GM19463 (cell line): ENCODE measurements at regions not wholly inside any gene's neighbourhood (a gene's known extent, or its start where the extent isn't known, plus 50 kb on each side); places are given as distances from the start of the nearest gene placed in this dataset.
"Not testable (repeated sequence)": the region's sequence is repeated elsewhere in the genome, so short reads cannot be mapped to it uniquely, and the experiment has no call there.

Experiments used
- ATAC-seq: cut with Tn5 transposase; IDR thresholded peaks from one replicate; pipeline ENCODE4 v1.9.1; 2021; ENCODE audit warnings: mild to moderate bottlenecking, moderate library complexity; ENCODE audit not compliant: unreplicated experiment

- no peak for ATAC-seq
Measured at GRCh38 chr20:48339190-48339985, 488.4 kb downstream of the PREX1 start.

- ATAC-seq: no peak
Measured at GRCh38 chr20:48338717-48339116, 489.1 kb downstream of the PREX1 start.

- no peak for ATAC-seq
Measured at GRCh38 chr20:48336597-48336996, 491.2 kb downstream of the PREX1 start.

GRCh38 chr20:48335308-48336050 is 492.3 kb downstream of the PREX1 start:
- ATAC-seq: no peak

GRCh38 chr20:48333707-48334106 is 494.1 kb downstream of the PREX1 start:
- ATAC-seq: no peak

- no peak for ATAC-seq
Measured at GRCh38 chr20:48332555-48332954, 495.2 kb downstream of the PREX1 start.

GRCh38 chr20:48331518-48332286 is 496.1 kb downstream of the PREX1 start:
- ATAC-seq: no peak

- no peak for ATAC-seq
Measured at GRCh38 chr20:48329676-48330664, 497.8 kb downstream of the PREX1 start.

GRCh38 chr20:48329031-48329615 is 498.7 kb downstream of the PREX1 start:
- ATAC-seq: no peak

- not testable (repeated sequence) for ATAC-seq
Measured at GRCh38 chr20:48327848-48328247, 500.0 kb downstream of the PREX1 start.

GRCh38 chr20:48326868-48327267 is 500.9 kb downstream of the PREX1 start:
- no peak for ATAC-seq

- no peak for ATAC-seq
Measured at GRCh38 chr20:48326434-48326691, 501.4 kb downstream of the PREX1 start.

GRCh38 chr20:48325656-48326433 is 502.0 kb downstream of the PREX1 start:
- no peak for ATAC-seq

GRCh38 chr20:48324744-48325143 is 503.1 kb downstream of the PREX1 start:
- no peak for ATAC-seq

GRCh38 chr20:48321271-48321670 is 506.5 kb downstream of the PREX1 start:
- no peak for ATAC-seq

GRCh38 chr20:48319943-48320584 is 507.7 kb downstream of the PREX1 start:
- ATAC-seq: no peak

GRCh38 chr20:48317578-48317977 is 510.2 kb downstream of the PREX1 start:
- ATAC-seq: no peak

- ATAC-seq: no peak
Measured at GRCh38 chr20:48314925-48315592, 512.7 kb downstream of the PREX1 start.
